GM23338 (cell line): ENCODE measurements at regions not wholly inside any gene's neighbourhood (a gene's known extent, or its start where the extent isn't known, plus 50 kb on each side); places are given as distances from the start of the nearest gene placed in this dataset.

Source experiments
- ATAC-seq: fragments of 200-7000 bp; cut with Tn5 transposase; 3 replicates; pipeline ENCODE4 v1.9.1; 2020
- DNase-seq: peaks from one replicate; pipeline ENCODE4 v3.0.0-alpha.2; 2015; ENCODE audit warnings: low spot score
- H2AFZ ChIP-seq: fragments of 200-600 bp; sonication (generic); 2 replicates; pipeline ENCODE4 v1.8.0; 2016; ENCODE audit warnings: antibody characterized with exemption, mild to moderate bottlenecking, moderate library complexity
- H3F3A ChIP-seq: fragments of 200-600 bp; sonication (generic); replicated peaks from 2 replicates; pipeline ENCODE4 v1.8.0; 2017; ENCODE audit warnings: antibody characterized with exemption, mixed run types, low read depth
- H3K27ac ChIP-seq: fragments of 200-600 bp; sonication (generic); 2 replicates; pipeline ENCODE4 v1.6.1; 2016; ENCODE audit warnings: low read depth
- H3K27me3 ChIP-seq: fragments of 200-600 bp; sonication (generic); 2 replicates; pipeline ENCODE4 v1.8.0; 2016; ENCODE audit warnings: mild to moderate bottlenecking, mixed run types, moderate library complexity; ENCODE audit not compliant: insufficient read depth
- H3K36me3 ChIP-seq: fragments of 200-600 bp; sonication (generic); 2 replicates; pipeline ENCODE4 v1.8.0; 2016; ENCODE audit warnings: mild to moderate bottlenecking; ENCODE audit not compliant: insufficient read depth
- H3K4me1 ChIP-seq: fragments of 200-600 bp; sonication (generic); 2 replicates; pipeline ENCODE4 v1.8.0; 2016; ENCODE audit warnings: mild to moderate bottlenecking, moderate library complexity; ENCODE audit not compliant: insufficient read depth
- H3K4me2 ChIP-seq: fragments of 200-600 bp; sonication (generic); 2 replicates; pipeline ENCODE4 v1.7.1; 2017; ENCODE audit warnings: mixed run types
- H3K4me3 ChIP-seq: fragments of 200-600 bp; sonication (generic); 2 replicates; pipeline ENCODE4 v1.6.1; 2016; ENCODE audit warnings: mixed run types
- H3K79me2 ChIP-seq: fragments of 200-600 bp; sonication (generic); replicated peaks from 2 replicates; pipeline ENCODE4 v1.8.0; 2017; ENCODE audit warnings: mild to moderate bottlenecking; ENCODE audit not compliant: insufficient read depth
- H3K9me2 ChIP-seq: fragments of 200-600 bp; sonication (generic); 2 replicates; pipeline ENCODE4 v1.8.0; 2017; ENCODE audit not compliant: insufficient read depth
- H4K20me1 ChIP-seq: fragments of 200-600 bp; sonication (generic); replicated peaks from 2 replicates; pipeline ENCODE4 v1.8.0; 2017; ENCODE audit warnings: mild to moderate bottlenecking; ENCODE audit not compliant: insufficient read depth
- H3K27ac Mint-ChIP-seq: 2 replicates; pipeline ENCODE4 v1.8.0; 2020; ENCODE audit warnings: inconsistent platforms, mild to moderate bottlenecking, moderate library complexity, mixed read lengths
- H3K27me3 Mint-ChIP-seq: 3 replicates; pipeline ENCODE4 v1.8.0; 2022; ENCODE audit warnings: low read depth, mild to moderate bottlenecking, moderate library complexity, mixed read lengths, inconsistent platforms; ENCODE audit not compliant: insufficient read depth, poor library complexity
- H3K36me3 Mint-ChIP-seq: 3 replicates; pipeline ENCODE4 v1.8.0; 2021; ENCODE audit warnings: low read depth, mild to moderate bottlenecking, inconsistent platforms, moderate library complexity, mixed read lengths
- H3K4me1 Mint-ChIP-seq: 3 replicates; pipeline ENCODE4 v1.8.0; 2020; ENCODE audit warnings: mild to moderate bottlenecking, inconsistent platforms, mixed read lengths
- H3K4me3 Mint-ChIP-seq: 3 replicates; pipeline ENCODE4 v1.8.0; 2021; ENCODE audit warnings: moderate library complexity, mild to moderate bottlenecking, inconsistent platforms, mixed read lengths
- H3K9me3 Mint-ChIP-seq: 3 replicates; pipeline ENCODE4 v1.8.0; 2020; ENCODE audit warnings: moderate library complexity, mild to moderate bottlenecking, inconsistent platforms, mixed read lengths
- CREB1 ChIP-seq: fragments of 250-450 bp; sonication (Bioruptor Pico); IDR thresholded peaks from 2 replicates; pipeline ENCODE4 v1.5.0; 2020; ENCODE audit warnings: low read depth, mild to moderate bottlenecking, moderate library complexity
- CTCF ChIP-seq, 2 experiments: fragments of 200-600 bp in 1 of 2; sonication (generic) in 1 of 2; conservative IDR thresholded peaks; 2 replicates each; pipeline versions ENCODE4 v1.5.1 to v1.6.1; 2016 to 2017; ENCODE audit warnings: antibody characterized with exemption in 2 of 2, low read depth in 2 of 2, mild to moderate bottlenecking in 2 of 2, moderate library complexity in 1 of 2
- ETS1 ChIP-seq: IDR thresholded peaks from 2 replicates; pipeline ENCODE4 v1.6.1; 2016; ENCODE audit warnings: antibody characterized with exemption
- EZH2 ChIP-seq: fragments of 200-600 bp; sonication (generic); IDR thresholded peaks from one replicate; pipeline ENCODE4 v1.8.0; 2017; ENCODE audit warnings: antibody characterized with exemption, mild to moderate bottlenecking, low read depth; ENCODE audit not compliant: unreplicated experiment
- EZH2phosphoT487 ChIP-seq: fragments of 200-600 bp; sonication (generic); IDR thresholded peaks from one replicate; pipeline ENCODE4 v1.8.1; 2018; ENCODE audit warnings: antibody characterized with exemption; ENCODE audit not compliant: unreplicated experiment
- JUNB ChIP-seq: IDR thresholded peaks from one replicate; pipeline ENCODE4 v1.6.1; 2016; ENCODE audit warnings: antibody characterized with exemption; ENCODE audit not compliant: unreplicated experiment
- NANOG ChIP-seq: IDR thresholded peaks from 2 replicates; pipeline ENCODE4 v1.6.1; 2016; ENCODE audit warnings: antibody characterized with exemption, borderline replicate concordance
- REST ChIP-seq: IDR thresholded peaks from one replicate; pipeline ENCODE4 v1.6.1; 2018; ENCODE audit warnings: antibody characterized with exemption; ENCODE audit not compliant: unreplicated experiment
- STAT1 ChIP-seq: IDR thresholded peaks from one replicate; pipeline ENCODE4 v1.6.1; 2016; ENCODE audit warnings: antibody characterized with exemption; ENCODE audit not compliant: unreplicated experiment
- ZNF331 ChIP-seq: fragments of 250-450 bp; sonication (Bioruptor Pico); IDR thresholded peaks from 2 replicates; pipeline ENCODE4 v1.5.0; 2020; ENCODE audit warnings: low read depth, mild to moderate bottlenecking, moderate library complexity
- TF ChIP-seq, protein P1 (sequence below): fragments of 250-450 bp; sonication (Bioruptor Pico); IDR thresholded peaks from 2 replicates; pipeline ENCODE4 v1.5.0; 2020; ENCODE audit warnings: mild to moderate bottlenecking, moderate library complexity

- no peak for TF ChIP-seq REST
- no peak for TF ChIP-seq EZH2phosphoT487
- no peak for TF ChIP-seq NANOG
- no peak for TF ChIP-seq ETS1
- no peak for TF ChIP-seq CREB1
- TF ChIP-seq JUNB, result no peak
- TF ChIP-seq CTCF (conservative IDR thresholded peaks at IDR 0.05; ENCODE audit: low read depth in 2 of 2), result no peak
- TF ChIP-seq STAT1, result no peak
- TF ChIP-seq ZNF331 (CRISPR knock-in tag), result no peak
These were observed 395.4 kb downstream of the AR start (continued) for GRCh38 chrX:67939270-67939669.

DNA sequence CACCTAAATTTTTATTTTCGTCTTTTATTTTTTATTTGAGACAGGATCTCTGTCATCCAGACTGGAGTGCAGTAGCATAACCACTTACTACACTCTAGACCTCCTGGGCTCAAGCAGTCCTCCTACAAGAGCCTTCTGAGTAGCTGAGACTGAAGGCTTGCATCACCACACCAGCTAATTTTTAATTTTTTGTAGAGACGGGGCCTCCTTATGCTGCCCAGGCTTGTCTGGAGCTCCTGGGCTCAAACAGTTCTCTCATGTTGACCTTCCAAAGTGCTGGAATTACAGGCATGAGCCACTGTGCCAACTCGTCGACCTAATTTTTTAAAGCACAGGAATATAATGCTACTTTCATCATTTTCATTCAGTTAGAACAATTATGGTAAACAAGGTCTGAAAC, 405.4 kb downstream of the AR start:
- no peaks in the 10 kb centered on the region for H4K20me1 ChIP-seq
- no peak overlapping the region for H3K27ac Mint-ChIP-seq
- no peaks in the 10 kb centered on the region for H3K36me3 ChIP-seq
- no peaks in the 10 kb centered on the region for H3K9me3 Mint-ChIP-seq
- H3K27ac ChIP-seq, result no peak overlapping the region
- no peaks in the 10 kb centered on the region for H3K27me3 ChIP-seq
- H2AFZ ChIP-seq, result no peak overlapping the region
- no peaks in the 10 kb centered on the region for H3K79me2 ChIP-seq
- H3K36me3 Mint-ChIP-seq, result no peaks in the 10 kb centered on the region
- H3K4me1 ChIP-seq, result no peaks in the 10 kb centered on the region
- H3K4me3 Mint-ChIP-seq, result no peak overlapping the region
- ATAC-seq, result no peak
- no peaks in the 10 kb centered on the region for H3F3A ChIP-seq
- DNase-seq, result no peak
- H3K4me2 ChIP-seq, result no peak overlapping the region
- TF ChIP-seq, protein P1, sequence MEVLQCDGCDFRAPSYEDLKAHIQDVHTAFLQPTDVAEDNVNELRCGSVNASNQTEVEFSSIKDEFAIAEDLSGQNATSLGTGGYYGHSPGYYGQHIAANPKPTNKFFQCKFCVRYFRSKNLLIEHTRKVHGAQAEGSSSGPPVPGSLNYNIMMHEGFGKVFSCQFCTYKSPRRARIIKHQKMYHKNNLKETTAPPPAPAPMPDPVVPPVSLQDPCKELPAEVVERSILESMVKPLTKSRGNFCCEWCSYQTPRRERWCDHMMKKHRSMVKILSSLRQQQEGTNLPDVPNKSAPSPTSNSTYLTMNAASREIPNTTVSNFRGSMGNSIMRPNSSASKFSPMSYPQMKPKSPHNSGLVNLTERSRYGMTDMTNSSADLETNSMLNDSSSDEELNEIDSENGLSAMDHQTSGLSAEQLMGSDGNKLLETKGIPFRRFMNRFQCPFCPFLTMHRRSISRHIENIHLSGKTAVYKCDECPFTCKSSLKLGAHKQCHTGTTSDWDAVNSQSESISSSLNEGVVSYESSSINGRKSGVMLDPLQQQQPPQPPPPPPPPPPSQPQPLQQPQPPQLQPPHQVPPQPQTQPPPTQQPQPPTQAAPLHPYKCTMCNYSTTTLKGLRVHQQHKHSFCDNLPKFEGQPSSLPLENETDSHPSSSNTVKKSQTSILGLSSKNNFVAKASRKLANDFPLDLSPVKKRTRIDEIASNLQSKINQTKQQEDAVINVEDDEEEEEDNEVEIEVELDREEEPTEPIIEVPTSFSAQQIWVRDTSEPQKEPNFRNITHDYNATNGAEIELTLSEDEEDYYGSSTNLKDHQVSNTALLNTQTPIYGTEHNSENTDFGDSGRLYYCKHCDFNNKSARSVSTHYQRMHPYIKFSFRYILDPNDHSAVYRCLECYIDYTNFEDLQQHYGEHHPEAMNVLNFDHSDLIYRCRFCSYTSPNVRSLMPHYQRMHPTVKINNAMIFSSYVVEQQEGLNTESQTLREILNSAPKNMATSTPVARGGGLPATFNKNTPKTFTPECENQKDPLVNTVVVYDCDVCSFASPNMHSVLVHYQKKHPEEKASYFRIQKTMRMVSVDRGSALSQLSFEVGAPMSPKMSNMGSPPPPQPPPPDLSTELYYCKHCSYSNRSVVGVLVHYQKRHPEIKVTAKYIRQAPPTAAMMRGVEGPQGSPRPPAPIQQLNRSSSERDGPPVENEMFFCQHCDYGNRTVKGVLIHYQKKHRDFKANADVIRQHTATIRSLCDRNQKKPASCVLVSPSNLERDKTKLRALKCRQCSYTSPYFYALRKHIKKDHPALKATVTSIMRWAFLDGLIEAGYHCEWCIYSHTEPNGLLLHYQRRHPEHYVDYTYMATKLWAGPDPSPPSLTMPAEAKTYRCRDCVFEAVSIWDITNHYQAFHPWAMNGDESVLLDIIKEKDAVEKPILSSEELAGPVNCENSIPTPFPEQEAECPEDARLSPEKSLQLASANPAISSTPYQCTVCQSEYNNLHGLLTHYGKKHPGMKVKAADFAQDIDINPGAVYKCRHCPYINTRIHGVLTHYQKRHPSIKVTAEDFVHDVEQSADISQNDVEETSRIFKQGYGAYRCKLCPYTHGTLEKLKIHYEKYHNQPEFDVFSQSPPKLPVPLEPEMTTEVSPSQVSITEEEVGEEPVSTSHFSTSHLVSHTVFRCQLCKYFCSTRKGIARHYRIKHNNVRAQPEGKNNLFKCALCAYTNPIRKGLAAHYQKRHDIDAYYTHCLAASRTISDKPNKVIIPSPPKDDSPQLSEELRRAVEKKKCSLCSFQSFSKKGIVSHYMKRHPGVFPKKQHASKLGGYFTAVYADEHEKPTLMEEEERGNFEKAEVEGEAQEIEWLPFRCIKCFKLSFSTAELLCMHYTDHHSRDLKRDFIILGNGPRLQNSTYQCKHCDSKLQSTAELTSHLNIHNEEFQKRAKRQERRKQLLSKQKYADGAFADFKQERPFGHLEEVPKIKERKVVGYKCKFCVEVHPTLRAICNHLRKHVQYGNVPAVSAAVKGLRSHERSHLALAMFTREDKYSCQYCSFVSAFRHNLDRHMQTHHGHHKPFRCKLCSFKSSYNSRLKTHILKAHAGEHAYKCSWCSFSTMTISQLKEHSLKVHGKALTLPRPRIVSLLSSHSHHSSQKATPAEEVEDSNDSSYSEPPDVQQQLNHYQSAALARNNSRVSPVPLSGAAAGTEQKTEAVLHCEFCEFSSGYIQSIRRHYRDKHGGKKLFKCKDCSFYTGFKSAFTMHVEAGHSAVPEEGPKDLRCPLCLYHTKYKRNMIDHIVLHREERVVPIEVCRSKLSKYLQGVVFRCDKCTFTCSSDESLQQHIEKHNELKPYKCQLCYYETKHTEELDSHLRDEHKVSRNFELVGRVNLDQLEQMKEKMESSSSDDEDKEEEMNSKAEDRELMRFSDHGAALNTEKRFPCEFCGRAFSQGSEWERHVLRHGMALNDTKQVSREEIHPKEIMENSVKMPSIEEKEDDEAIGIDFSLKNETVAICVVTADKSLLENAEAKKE, result no peak
- TF ChIP-seq JUNB (no peak), EZH2 (no peak), STAT1 (no peak), ETS1 (no peak)
- H3K4me3 ChIP-seq, result no peak overlapping the region
- no peaks in the 10 kb centered on the region for H3K9me2 ChIP-seq
- no peaks in the 10 kb centered on the region for H3K4me1 Mint-ChIP-seq
- H3K27me3 Mint-ChIP-seq, result peaks cover 5% of the 10 kb centered on the region
